Astrocyte (in vitro differentiated cells and primary cell): ENCODE measurements at regions not wholly inside any gene's neighbourhood (a gene's known extent, or its start where the extent isn't known, plus 50 kb on each side); places are given as distances from the start of the nearest gene placed in this dataset.
"Not testable (repeated sequence)": the region's sequence is repeated elsewhere in the genome, so short reads cannot be mapped to it uniquely, and the experiment has no call there.

ENCODE experiments used
- CTCF ChIP-seq: IDR thresholded peaks from 2 replicates; pipeline ENCODE4 v1.5.1; 2011; ENCODE audit warnings: low read depth, mild to moderate bottlenecking, inconsistent platforms, low read length, moderate library complexity; ENCODE audit not compliant: insufficient read depth
- EZH2 ChIP-seq: IDR thresholded peaks from 2 replicates; pipeline ENCODE4 v1.6.1; 2012; ENCODE audit warnings: mild to moderate bottlenecking, low read length, inconsistent platforms; ENCODE audit not compliant: insufficient read depth

- TF ChIP-seq EZH2, CTCF: not testable (repeated sequence)
Measured at GRCh38 chr22:11285839-11286205, 4242.2 kb upstream of the OR11H1 start.
